Right lobe of liver (tissue), 4 donors: ENCODE measurements at regions not wholly inside any gene's neighbourhood (a gene's known extent, or its start where the extent isn't known, plus 50 kb on each side); places are given as distances from the start of the nearest gene placed in this dataset.

Source experiments
- POLR2A ChIP-seq: fragments of 450-650 bp; IDR thresholded peaks from one replicate; pipeline ENCODE4 v1.6.1; 2017; ENCODE audit warnings: antibody characterized with exemption, mild to moderate bottlenecking
- TF ChIP-seq, protein P1 (sequence below), 4 donors: fragments of 200-600 bp in 3 of 4; fragments of 450-650 bp in 1 of 4; IDR thresholded peaks; one replicate each; pipeline versions ENCODE4 v1.5.1 to v1.8.0; 2016 to 2022; ENCODE audit warnings: antibody characterized with exemption in 4 of 4, mild to moderate bottlenecking in 2 of 4
- donor health status: DM: no; HTN: no; CAD: no.
- donor health status: DM: no; HTN: no; CAD: no.
- donor health status: DM: no; HTN: yes; CAD: no.

DNA sequence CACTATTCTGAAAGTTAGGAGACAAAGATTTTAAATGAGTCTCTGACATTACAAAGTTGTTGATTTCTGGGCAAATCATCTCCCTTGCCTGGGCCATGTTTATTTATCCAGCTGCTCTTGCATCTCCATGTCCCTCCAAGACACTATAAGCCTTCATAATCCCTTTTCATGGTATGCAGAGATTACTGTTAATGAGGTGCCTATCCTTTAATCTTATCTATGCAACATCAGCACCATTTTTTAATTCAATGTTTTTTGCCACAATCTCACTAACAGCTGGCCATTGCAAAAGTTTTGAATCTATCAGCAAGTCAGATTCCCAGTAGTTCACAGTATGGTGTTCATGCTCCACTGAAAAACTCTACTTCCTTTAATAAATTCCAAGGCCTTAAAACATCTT, 108.5 kb upstream of the PTPRD start:
- TF ChIP-seq, protein P1, sequence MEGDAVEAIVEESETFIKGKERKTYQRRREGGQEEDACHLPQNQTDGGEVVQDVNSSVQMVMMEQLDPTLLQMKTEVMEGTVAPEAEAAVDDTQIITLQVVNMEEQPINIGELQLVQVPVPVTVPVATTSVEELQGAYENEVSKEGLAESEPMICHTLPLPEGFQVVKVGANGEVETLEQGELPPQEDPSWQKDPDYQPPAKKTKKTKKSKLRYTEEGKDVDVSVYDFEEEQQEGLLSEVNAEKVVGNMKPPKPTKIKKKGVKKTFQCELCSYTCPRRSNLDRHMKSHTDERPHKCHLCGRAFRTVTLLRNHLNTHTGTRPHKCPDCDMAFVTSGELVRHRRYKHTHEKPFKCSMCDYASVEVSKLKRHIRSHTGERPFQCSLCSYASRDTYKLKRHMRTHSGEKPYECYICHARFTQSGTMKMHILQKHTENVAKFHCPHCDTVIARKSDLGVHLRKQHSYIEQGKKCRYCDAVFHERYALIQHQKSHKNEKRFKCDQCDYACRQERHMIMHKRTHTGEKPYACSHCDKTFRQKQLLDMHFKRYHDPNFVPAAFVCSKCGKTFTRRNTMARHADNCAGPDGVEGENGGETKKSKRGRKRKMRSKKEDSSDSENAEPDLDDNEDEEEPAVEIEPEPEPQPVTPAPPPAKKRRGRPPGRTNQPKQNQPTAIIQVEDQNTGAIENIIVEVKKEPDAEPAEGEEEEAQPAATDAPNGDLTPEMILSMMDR (IDR thresholded peaks at IDR 0.05): no peak
- no peak for TF ChIP-seq POLR2A
